PC-3 (cell line): ENCODE measurements at regions not wholly inside any gene's neighbourhood (a gene's known extent, or its start where the extent isn't known, plus 50 kb on each side); places are given as distances from the start of the nearest gene placed in this dataset.

ENCODE experiments used
- EZH2 ChIP-seq: fragments of 300-600 bp; sonication (generic); IDR thresholded peaks from one replicate; pipeline ENCODE4 v1.6.1; 2017; ENCODE audit warnings: antibody characterized with exemption, mild to moderate bottlenecking, low read length; ENCODE audit not compliant: unreplicated experiment
- EZH2phosphoT487 ChIP-seq: fragments of 300-600 bp; sonication (generic); IDR thresholded peaks from 2 replicates; pipeline ENCODE4 v1.6.1; 2018; ENCODE audit warnings: mild to moderate bottlenecking, antibody characterized with exemption, low read length, borderline replicate concordance
- TF ChIP-seq, protein P1 (sequence below): fragments of 300-600 bp; sonication (generic); conservative IDR thresholded peaks from 2 replicates; pipeline ENCODE4 v1.5.1; 2017; ENCODE audit warnings: antibody characterized with exemption, low read depth, mild to moderate bottlenecking, low read length

DNA sequence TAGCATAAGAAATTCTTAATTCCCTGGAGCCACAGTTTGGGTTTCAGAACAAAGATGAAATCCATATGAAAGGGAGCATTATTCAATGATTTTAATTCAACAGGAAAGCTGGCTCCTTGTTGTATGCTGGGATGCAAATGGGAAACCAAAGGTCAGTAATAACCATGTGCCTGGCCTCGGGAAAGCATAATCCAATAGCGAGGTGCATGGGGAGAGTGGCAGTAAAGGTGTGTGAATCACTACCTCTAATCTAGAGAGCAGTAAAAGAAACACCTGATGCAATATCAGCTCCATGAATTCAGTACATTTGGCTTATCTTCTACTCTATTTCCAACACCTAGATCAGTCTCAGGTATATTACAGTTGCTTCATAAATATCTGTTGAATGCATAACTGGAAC is 220.1 kb downstream of the FBXO15 start:
- TF ChIP-seq EZH2: no peak
- TF ChIP-seq, protein P1, sequence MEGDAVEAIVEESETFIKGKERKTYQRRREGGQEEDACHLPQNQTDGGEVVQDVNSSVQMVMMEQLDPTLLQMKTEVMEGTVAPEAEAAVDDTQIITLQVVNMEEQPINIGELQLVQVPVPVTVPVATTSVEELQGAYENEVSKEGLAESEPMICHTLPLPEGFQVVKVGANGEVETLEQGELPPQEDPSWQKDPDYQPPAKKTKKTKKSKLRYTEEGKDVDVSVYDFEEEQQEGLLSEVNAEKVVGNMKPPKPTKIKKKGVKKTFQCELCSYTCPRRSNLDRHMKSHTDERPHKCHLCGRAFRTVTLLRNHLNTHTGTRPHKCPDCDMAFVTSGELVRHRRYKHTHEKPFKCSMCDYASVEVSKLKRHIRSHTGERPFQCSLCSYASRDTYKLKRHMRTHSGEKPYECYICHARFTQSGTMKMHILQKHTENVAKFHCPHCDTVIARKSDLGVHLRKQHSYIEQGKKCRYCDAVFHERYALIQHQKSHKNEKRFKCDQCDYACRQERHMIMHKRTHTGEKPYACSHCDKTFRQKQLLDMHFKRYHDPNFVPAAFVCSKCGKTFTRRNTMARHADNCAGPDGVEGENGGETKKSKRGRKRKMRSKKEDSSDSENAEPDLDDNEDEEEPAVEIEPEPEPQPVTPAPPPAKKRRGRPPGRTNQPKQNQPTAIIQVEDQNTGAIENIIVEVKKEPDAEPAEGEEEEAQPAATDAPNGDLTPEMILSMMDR: no peak
- no peak for TF ChIP-seq EZH2phosphoT487
